GM10266 (cell line): ENCODE measurements at regions not wholly inside any gene's neighbourhood (a gene's known extent, or its start where the extent isn't known, plus 50 kb on each side); places are given as distances from the start of the nearest gene placed in this dataset.

ENCODE experiments used
- DNase-seq: peaks from one replicate; pipeline ENCODE4 v3.0.0; 2012; ENCODE audit errors: extremely low spot score
- CTCF ChIP-seq: IDR thresholded peaks from 2 replicates; pipeline ENCODE4 v1.5.1; 2012; ENCODE audit warnings: mild to moderate bottlenecking, low read depth; ENCODE audit not compliant: control insufficient read depth, insufficient read depth; ENCODE audit errors: missing control alignments

GRCh38 chr12:107495604-107496003 lies 190.0 kb upstream of the PWP1 start:
- DNase-seq = no peak
- no peak for TF ChIP-seq CTCF

- DNase-seq = no peak
- no peak for TF ChIP-seq CTCF
Observed at GRCh38 chr12:107497231-107497630, 188.4 kb upstream of the PWP1 start.

GRCh38 chr12:107500307-107500706 lies 185.3 kb upstream of the PWP1 start:
- DNase-seq = no peak
- no peak for TF ChIP-seq CTCF

- no peak for DNase-seq
Observed at GRCh38 chr12:107501681-107502080, 183.9 kb upstream of the PWP1 start.

DNA sequence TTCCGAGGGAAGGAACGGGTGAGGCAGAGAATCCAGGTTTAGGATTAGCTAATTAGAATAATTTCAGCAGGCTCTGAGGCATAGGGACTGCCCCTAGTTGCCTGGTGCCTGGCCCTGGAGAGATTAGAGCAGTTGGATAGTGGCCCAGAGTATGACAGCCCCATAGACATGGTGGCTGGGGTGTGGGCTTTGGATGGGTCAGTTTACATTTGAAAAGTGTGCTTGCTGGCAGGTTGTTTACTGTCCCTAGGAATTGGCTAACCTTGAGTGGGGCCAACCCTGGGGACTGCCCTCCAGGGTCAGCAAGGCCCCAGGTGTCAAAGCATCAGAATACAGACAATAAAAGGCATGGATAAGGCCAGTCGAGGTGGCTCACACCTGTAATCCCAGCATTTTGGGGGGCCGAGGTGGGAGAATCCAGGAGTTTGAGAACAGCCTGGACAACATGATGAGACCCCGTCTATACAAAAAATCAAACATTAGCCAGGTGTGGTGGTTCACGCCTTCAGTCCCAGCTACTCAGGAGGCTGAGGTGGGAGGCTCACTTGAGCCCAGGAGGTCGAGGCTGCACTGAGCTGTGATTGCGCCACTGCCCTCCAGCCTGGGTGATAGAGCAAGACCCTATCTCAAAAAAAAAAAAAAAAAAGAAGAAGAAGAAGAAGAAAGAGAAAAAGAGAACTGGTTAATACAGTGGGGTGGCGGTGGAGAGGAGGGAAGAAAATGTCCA lies 182.3 kb upstream of the PWP1 start:
- DNase-seq = no peak
- TF ChIP-seq CTCF = no peak

More at GRCh38 chr12:107501681-107502080, 183.9 kb upstream of the PWP1 start:
- no peak for TF ChIP-seq CTCF

GRCh38 chr12:107503887-107504885 lies 181.4 kb upstream of the PWP1 start:
- TF ChIP-seq CTCF = no peak
- no peak for DNase-seq
